ENCODE measurements at regions not wholly inside any gene's neighbourhood (a gene's known extent, or its start where the extent isn't known, plus 50 kb on each side); places are given as distances from the start of the nearest gene placed in this dataset.

GRCh38 chr4:127149086-127149485, 483.7 kb upstream of the INTU start:
- TF ChIP-seq, protein P1, sequence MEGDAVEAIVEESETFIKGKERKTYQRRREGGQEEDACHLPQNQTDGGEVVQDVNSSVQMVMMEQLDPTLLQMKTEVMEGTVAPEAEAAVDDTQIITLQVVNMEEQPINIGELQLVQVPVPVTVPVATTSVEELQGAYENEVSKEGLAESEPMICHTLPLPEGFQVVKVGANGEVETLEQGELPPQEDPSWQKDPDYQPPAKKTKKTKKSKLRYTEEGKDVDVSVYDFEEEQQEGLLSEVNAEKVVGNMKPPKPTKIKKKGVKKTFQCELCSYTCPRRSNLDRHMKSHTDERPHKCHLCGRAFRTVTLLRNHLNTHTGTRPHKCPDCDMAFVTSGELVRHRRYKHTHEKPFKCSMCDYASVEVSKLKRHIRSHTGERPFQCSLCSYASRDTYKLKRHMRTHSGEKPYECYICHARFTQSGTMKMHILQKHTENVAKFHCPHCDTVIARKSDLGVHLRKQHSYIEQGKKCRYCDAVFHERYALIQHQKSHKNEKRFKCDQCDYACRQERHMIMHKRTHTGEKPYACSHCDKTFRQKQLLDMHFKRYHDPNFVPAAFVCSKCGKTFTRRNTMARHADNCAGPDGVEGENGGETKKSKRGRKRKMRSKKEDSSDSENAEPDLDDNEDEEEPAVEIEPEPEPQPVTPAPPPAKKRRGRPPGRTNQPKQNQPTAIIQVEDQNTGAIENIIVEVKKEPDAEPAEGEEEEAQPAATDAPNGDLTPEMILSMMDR (IDR thresholded peaks at IDR 0.05): no peak

GRCh38 chr4:127151941-127152340, 480.8 kb upstream of the INTU start:
- DNase-seq (ENCODE audit: low spot score) (no peak), ATAC-seq (ENCODE audit: low FRiP score) (no peak)
- TF ChIP-seq, protein P1 (IDR thresholded peaks at IDR 0.05): no peak

More at GRCh38 chr4:127149086-127149485, 483.7 kb upstream of the INTU start:
- ATAC-seq (ENCODE audit: low FRiP score) (no peak), DNase-seq (ENCODE audit: low spot score) (no peak)

DNA sequence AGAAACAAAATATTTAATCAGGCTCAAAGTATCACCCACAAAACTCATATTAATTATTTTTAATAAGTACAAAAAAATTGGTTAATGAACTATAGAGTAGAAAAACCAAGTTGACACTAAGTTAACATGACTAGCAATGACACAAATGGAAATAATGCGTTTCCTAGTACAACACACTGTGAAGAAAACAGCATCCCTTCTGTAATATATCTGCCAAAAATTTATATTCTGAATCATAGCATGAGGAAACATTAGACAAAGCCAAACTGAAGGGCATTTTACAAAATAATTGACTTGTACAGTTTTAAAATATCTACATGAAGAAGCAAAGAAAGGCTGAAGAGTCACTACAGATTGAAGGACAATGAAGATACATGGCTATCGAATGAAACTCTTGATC, 477.6 kb upstream of the INTU start:
- ATAC-seq (ENCODE audit: low FRiP score) (no peak), DNase-seq (ENCODE audit: low spot score) (no peak)
- TF ChIP-seq, protein P1 (IDR thresholded peaks at IDR 0.05): no peak

- no peak for ATAC-seq (ENCODE audit: low FRiP score)
- no peak for DNase-seq (ENCODE audit: low spot score)
- TF ChIP-seq, protein P1 (IDR thresholded peaks at IDR 0.05): no peak
Measured at GRCh38 chr4:127155555-127155954, 477.2 kb upstream of the INTU start.

DNA sequence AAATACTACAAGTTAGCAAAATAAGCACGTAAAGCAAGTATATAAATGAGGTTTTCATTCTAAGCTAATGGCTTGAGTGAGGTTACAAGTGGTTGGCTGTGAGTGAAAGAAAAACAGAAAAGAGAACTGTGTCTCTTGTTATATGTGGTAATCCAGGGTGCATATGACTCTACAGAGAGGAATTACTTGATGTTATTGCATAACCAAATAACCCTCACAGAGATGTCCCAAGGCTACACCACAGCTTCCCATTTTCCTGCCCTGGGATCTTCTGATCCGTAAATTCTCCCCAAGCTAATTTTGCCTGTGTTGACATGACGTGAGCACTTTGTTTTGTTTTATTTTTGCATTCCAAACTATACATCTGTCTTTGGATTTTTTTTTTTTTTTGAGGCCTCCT, 470.0 kb upstream of the INTU start:
- ATAC-seq (ENCODE audit: low FRiP score): no peak
- DNase-seq (ENCODE audit: low spot score): no peak
- TF ChIP-seq, protein P1 (IDR thresholded peaks at IDR 0.05): no peak

DNA sequence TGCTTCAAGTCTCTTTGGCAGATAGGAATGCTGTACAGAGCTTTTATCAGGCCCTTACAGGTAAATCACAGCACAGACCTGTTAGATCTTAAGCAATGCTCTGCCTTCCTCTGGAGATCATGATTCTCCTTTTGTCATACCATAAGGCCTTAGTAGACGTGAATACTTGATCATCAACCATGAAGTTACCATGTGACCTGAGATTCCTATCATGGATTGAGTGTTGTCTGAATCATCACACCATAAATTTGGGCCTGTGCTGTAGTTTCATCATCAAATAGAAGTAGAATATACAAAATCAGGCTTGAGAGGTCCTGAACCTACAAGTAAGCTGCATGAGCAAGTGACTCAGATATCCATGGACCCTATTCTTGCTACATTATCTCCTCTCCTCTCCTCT, 466.8 kb upstream of the INTU start:
- TF ChIP-seq, protein P1 (IDR thresholded peaks at IDR 0.05): no peak
- ATAC-seq (ENCODE audit: low FRiP score) (no peak), DNase-seq (ENCODE audit: low spot score) (no peak)

DNA sequence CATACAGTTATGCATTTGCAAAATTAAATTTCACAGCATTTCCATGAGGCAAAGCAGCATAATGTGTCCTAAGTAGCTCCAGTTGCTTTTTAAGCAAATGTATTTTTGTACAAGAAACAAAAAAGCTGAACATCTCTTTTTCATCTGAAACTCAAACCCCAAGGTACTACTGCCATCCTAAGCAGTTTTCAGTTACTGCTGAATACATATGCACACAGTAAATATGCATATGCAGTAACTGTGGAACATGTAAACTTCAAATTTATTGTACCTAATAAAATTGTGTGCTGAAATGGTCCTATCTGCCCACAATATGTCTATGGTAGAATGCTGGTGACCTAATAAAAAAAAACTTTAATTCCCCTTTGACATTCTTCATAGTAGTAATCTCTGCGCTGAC, 458.6 kb upstream of the INTU start:
- DNase-seq (ENCODE audit: low spot score) (no peak), ATAC-seq (ENCODE audit: low FRiP score) (no peak)
- TF ChIP-seq, protein P1 (IDR thresholded peaks at IDR 0.05): no peak

Data from omental fat pad (tissue), 3 donors.